OCI-LY3 (cell line): ENCODE measurements at regions not wholly inside any gene's neighbourhood (a gene's known extent, or its start where the extent isn't known, plus 50 kb on each side); places are given as distances from the start of the nearest gene placed in this dataset.

ENCODE experiments used
- EZH2phosphoT487 ChIP-seq: fragments of 200-600 bp; shearing (Covaris generic); IDR thresholded peaks from 2 replicates; pipeline ENCODE4 v1.6.1; 2018; ENCODE audit warnings: antibody characterized with exemption, mixed run types, low read depth
- TF ChIP-seq, protein P1 (sequence below): fragments of 200-600, 300-600 bp; sonication (generic); IDR thresholded peaks from 2 replicates; pipeline ENCODE4 v1.5.1; 2014; ENCODE audit warnings: antibody characterized with exemption, low read length, low read depth

DNA sequence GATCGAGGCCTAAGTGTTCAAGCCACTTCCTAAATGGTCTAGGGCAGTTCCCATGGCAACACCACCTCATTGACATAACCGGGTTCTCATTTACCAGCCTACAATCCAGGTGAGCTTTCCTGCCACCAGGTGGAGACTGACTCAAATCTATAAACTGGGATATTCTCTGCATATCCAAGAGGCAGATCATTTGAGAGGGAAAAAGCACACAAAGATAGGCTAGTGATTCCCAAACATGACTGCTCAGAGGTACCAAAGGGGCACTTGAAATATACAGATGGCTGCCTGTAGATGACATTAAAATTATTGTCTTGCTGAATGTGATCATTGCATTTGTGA lies 141.3 kb upstream of the PROK2 start:
- TF ChIP-seq, protein P1, sequence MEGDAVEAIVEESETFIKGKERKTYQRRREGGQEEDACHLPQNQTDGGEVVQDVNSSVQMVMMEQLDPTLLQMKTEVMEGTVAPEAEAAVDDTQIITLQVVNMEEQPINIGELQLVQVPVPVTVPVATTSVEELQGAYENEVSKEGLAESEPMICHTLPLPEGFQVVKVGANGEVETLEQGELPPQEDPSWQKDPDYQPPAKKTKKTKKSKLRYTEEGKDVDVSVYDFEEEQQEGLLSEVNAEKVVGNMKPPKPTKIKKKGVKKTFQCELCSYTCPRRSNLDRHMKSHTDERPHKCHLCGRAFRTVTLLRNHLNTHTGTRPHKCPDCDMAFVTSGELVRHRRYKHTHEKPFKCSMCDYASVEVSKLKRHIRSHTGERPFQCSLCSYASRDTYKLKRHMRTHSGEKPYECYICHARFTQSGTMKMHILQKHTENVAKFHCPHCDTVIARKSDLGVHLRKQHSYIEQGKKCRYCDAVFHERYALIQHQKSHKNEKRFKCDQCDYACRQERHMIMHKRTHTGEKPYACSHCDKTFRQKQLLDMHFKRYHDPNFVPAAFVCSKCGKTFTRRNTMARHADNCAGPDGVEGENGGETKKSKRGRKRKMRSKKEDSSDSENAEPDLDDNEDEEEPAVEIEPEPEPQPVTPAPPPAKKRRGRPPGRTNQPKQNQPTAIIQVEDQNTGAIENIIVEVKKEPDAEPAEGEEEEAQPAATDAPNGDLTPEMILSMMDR, result peak; percentile 43
- TF ChIP-seq EZH2phosphoT487, result no peak
